GM18907 (cell line): ENCODE measurements at regions not wholly inside any gene's neighbourhood (a gene's known extent, or its start where the extent isn't known, plus 50 kb on each side); places are given as distances from the start of the nearest gene placed in this dataset.
"Not testable (repeated sequence)": the region's sequence is repeated elsewhere in the genome, so short reads cannot be mapped to it uniquely, and the experiment has no call there.

Experiments
- ATAC-seq: cut with Tn5 transposase; IDR thresholded peaks from one replicate; pipeline ENCODE4 v1.9.1; 2021; ENCODE audit warnings: mild to moderate bottlenecking, moderate library complexity; ENCODE audit not compliant: unreplicated experiment

DNA sequence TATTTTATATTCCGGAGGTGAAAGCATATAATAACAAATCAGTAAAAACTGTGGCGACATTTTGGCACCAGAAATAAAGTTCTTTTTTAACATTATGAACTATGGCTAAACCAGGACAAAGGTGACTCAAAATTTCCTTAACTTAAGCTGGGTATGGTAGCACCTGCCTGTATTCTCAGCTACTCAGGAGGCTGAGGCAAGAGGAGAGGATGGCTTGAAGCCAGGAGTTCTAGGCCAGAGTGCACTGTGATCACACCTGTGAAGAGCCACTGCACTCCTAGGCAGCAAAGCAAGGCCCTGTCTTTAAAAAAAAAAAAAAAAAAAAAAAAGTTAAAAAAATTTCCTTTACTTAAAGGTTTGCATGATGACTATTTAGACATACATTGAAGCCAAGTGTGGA lies 63.0 kb upstream of the KIF2A start:
- ATAC-seq: not testable (repeated sequence)

DNA sequence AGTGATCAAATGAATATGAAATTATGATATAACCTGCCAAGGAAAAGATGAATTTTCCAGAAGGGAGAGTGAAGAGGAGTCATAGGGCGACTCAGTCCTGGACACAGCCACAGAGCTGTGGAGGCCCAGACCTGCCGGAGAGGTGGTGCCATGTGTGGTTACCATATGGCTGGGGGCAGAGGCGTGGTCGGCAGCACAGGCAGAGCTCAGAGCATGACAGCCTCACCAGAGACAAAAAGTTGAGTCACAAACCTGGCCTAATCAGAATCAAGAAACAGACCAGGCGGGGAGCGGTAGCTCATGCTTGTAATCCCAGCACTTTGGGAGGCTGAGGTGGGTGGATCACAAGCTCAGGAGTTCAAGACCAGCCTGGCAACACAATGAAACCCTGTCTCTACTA lies 57.8 kb upstream of the KIF2A start:
- ATAC-seq: not testable (repeated sequence)

DNA sequence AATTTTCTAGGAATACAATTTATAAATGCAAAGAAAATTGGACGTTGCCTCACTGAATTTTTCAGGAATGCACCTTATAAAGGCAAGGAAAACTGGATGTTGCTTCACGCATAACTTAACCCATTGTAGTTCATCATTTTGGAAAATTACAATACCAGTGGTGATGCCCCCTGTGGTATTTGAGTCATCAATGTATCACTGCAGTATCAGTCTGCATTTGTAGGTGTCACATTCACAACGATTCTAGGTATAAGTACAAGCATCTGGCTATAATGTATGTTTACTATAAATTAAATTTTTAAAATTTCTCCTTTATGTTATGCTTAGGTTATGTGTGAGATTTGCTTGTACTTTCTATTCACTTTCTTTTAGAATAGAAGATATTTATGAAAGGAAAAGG lies 55.9 kb upstream of the KIF2A start:
- ATAC-seq: not testable (repeated sequence)

DNA sequence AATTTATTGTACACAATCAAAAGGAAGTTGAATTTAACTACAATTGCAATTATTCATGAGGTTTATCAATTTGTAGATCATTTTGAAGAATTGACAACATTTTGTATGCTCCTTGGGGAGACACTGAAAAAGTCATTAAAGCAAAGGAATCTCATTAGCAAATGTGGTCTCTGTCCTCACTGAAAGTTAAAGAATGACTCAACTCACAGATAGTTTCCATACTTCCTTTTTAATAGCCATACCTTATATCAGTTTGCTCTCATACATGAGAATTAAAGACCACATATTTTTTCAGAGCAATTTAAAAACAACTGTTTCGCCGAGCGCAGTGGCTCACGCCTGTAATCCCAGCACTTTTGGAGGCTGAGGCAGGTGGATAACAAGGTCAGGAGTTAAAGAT lies 55.1 kb upstream of the KIF2A start:
- not testable (repeated sequence) for ATAC-seq

DNA sequence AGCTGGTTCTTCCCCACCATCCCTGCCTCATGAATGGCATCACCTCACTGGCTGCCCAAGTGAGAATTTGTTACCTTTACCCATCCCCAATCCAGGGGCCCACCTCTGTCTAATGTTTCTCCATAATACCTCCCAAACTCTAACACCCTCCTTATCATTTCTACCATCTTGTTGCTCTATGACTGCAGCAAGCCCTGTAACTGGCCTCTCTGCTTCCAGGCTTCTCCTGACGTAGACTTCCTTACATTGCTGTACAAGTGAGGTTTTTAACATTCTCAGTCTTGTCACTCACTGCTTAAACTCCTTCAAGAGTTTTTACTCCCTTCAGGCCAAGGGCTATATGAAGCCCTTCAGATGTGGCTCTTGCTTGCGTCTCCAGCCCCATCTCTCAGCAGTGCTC lies 53.5 kb upstream of the KIF2A start:
- ATAC-seq: not testable (repeated sequence)

DNA sequence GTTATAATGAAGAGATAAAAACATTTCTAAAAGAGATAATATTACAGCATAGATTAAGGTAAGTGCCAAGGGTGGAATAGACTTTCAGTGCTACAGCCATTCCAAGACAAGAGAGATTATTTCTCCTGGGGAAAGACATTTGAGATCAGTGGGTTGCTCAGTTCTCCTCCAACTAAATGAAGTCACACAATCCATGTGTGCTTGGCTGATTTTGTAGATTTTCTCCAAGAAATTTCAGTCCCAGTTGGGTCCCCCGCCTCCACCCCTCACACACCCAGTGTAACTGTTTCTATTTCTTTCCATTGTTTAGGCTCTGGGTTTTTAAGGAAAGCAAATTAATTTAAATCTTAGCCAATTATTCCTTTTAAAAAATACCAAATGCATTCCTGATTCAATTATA lies 50.5 kb upstream of the KIF2A start:
- ATAC-seq: not testable (repeated sequence)

DNA sequence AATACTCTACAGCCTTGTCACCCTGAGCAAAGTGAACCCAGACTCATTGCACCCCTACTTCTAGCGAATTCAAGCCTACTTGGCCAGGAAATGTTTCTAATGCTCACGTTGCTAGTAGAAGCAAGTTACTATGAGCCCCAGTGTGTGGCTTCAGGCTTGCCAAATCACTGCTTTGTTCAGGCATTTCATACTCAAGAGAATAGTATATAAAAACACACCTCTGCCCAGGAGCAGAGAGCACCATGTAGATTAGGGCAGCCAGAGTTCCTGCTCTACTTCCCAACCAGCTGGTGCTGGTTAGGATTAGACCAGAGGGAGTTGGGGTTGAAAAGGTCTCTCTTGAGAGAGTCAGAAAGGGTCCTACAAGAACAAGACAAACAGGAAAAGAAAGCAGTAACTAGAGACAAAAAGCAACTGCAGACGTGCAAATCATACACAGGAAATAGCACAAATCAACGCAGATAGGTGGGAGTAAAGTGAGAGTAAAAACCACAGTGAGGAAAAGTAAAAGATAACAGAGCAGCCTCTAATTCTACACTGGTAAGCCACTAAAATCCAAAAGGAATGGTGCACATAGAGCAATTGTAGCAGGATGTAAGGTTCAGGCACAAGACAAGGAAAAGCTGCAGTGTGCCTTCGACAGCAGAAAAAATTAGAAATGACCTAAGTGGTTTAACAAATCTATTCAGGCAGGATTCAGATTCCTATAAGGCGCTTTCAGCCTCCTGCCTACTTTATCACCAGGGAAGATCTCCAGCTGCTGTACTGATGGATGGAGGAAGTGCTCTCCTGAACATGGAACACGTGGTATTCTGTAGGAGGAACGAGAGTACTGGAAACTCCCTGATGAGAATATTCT lies 49.6 kb upstream of the KIF2A start:
- ATAC-seq: peak; percentile 72
